Right lobe of liver (tissue), 4 donors: ENCODE measurements at regions not wholly inside any gene's neighbourhood (a gene's known extent, or its start where the extent isn't known, plus 50 kb on each side); places are given as distances from the start of the nearest gene placed in this dataset.
"Not testable (repeated sequence)": the region's sequence is repeated elsewhere in the genome, so short reads cannot be mapped to it uniquely, and the experiment has no call there.

Experiments used
- CTCF ChIP-seq, 4 donors: fragments of 200-600 bp in 3 of 4; fragments of 450-650 bp in 1 of 4; IDR thresholded peaks; one replicate each; pipeline versions ENCODE4 v1.5.1 to v1.8.0; 2016 to 2022; ENCODE audit warnings: antibody characterized with exemption in 4 of 4, mild to moderate bottlenecking in 2 of 4
- POLR2A ChIP-seq: fragments of 450-650 bp; IDR thresholded peaks from one replicate; pipeline ENCODE4 v1.6.1; 2017; ENCODE audit warnings: antibody characterized with exemption, mild to moderate bottlenecking
- donor health status: DM: no; HTN: no; CAD: no.
- donor health status: DM: no; HTN: no; CAD: no.
- donor health status: DM: no; HTN: yes; CAD: no.

DNA sequence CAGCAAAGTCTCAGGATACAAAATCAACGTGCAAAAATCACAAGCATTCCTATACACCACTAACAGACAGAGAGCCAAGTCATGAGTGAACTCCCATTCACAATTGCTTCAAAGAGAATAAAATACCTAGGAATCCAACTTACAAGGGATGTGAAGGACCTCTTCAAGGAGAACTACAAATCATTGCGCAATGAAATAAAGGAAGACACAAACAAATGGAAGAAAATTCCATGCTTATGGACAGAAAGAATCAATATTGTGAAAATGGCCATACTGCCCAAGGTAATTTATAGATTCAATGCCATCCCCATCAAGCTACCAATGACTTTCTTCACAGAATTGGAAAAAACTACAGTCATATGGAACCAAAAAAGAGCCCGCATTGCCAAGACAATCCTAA, 179.8 kb upstream of the ANXA10 start:
- not testable (repeated sequence) for TF ChIP-seq CTCF (IDR thresholded peaks at IDR 0.05); POLR2A
